Esophagus squamous epithelium (tissue), 4 donors: ENCODE measurements at regions not wholly inside any gene's neighbourhood (a gene's known extent, or its start where the extent isn't known, plus 50 kb on each side); places are given as distances from the start of the nearest gene placed in this dataset.

ENCODE experiments used
- CTCF ChIP-seq, 6 experiments: fragments of 450-650 bp in 4 of 6; fragments of 200-600 bp in 2 of 6; sonication (generic) in 2 of 6; IDR thresholded peaks; one replicate each; pipeline ENCODE4 v1.5.1; 2016 to 2019; ENCODE audit warnings: antibody characterized with exemption in 6 of 6, mild to moderate bottlenecking in 4 of 6, moderate library complexity in 4 of 6
- POLR2A ChIP-seq, 4 donors: fragments of 450-650 bp; IDR thresholded peaks; one replicate each; pipeline ENCODE4 v1.6.1; 2017; ENCODE audit warnings: antibody characterized with exemption in 4 of 4, mild to moderate bottlenecking in 4 of 4, moderate library complexity in 3 of 4

- TF ChIP-seq CTCF (IDR thresholded peaks at IDR 0.05) = no peak
- no peak for TF ChIP-seq POLR2A (IDR thresholded peaks at IDR 0.05)
Measured at GRCh38 chr4:136424052-136424451, 1108.2 kb downstream of the PCDH18 start.
